ENCODE measurements at regions not wholly inside any gene's neighbourhood (a gene's known extent, or its start where the extent isn't known, plus 50 kb on each side); places are given as distances from the start of the nearest gene placed in this dataset.

DNA sequence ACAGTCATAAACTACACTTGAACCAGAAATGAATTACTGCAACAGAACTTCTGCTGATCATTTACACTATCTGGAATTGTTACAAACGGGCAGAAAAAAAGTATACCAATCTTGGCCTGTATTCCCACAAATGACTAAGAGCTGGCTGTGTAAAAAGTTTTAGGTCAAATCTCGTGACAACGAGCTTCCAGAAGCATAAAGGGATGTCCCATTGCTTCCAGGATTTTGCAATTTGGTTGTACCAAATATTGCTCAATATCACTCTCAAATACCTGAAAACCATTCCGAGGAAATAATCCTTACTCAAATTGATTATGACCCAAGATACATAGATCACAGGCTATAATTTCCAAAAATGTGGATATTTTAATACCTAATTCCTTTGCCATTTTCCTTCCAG lies 175.6 kb downstream of the TBX15 start:
- Histone ChIP-seq H3K23ac (ENCODE audit: low read depth, low read length) (no peak overlapping the region), H3K27ac (ENCODE audit: insufficient read depth, low read length) (no peak overlapping the region), H2AFZ (replicated peaks; ENCODE audit: low read length, poor library complexity) (no peak overlapping the region), H2BK5ac (ENCODE audit: low read depth, low read length, poor library complexity, severe bottlenecking) (no peak overlapping the region), H3K27me3 (ENCODE audit: control insufficient read depth, insufficient read depth, low read length) (no peaks in the 10 kb centered on the region), H3K9me3 (ENCODE audit: control insufficient read depth, insufficient read depth, low read length) (no peaks in the 10 kb centered on the region; the same call in 1 of the 2 replicates), H3K36me3 (ENCODE audit: control insufficient read depth, insufficient read depth, low read length) (no peaks in the 10 kb centered on the region), H3K9ac (ENCODE audit: low read depth, low read length) (no peak overlapping the region), H2BK15ac (ENCODE audit: low read depth, low read length) (no peak overlapping the region), H3K56ac (ENCODE audit: extremely low read depth, insufficient read depth, low read length) (no peak overlapping the region), H3K79me1 (ENCODE audit: low read depth in 1 of 2, low read length in 2 of 2) (no peaks in the 10 kb centered on the region), H3K14ac (replicated peaks; ENCODE audit: low read depth, low read length) (no peak overlapping the region), H3K4me3 (ENCODE audit: insufficient read depth, low read depth, low read length) (no peak overlapping the region), H3K4me2 (ENCODE audit: low read depth, low read length) (no peak overlapping the region), H2BK20ac (ENCODE audit: low read depth, low read length) (no peak overlapping the region), H4K8ac (ENCODE audit: low read depth in 2 of 2, low read length in 2 of 2) (no peak overlapping the region), H4K20me1 (ENCODE audit: insufficient read depth, low read length) (no peaks in the 10 kb centered on the region), H3K9me1 (ENCODE audit: insufficient read depth, low read length) (no peaks in the 10 kb centered on the region), H3K4me1 (ENCODE audit: control insufficient read depth, insufficient read depth, low read length) (no peaks in the 10 kb centered on the region), H3K4ac (ENCODE audit: low read depth, low read length) (no peak overlapping the region), H2AK5ac (ENCODE audit: low read depth, low read length) (no peak overlapping the region), H4K5ac (ENCODE audit: low read depth, low read length) (no peak overlapping the region), H2AK9ac (replicated peaks; ENCODE audit: low read depth, low read length, poor library complexity) (no peak overlapping the region), H3K18ac (ENCODE audit: low read depth, low read length) (no peak overlapping the region), H4K91ac (ENCODE audit: insufficient read depth, low read depth, low read length) (no peak overlapping the region), H2BK120ac (ENCODE audit: low read depth, low read length) (no peak overlapping the region)
- no CpG with 5 or more reads among the region's 4 CpGs for WGBS, 2 experiments (ENCODE audit: extremely low coverage in 2 of 2, insufficient read length in 1 of 2)
- in situ Hi-C loops (cut with MboI; ENCODE audit: low sequenced_read_pairs) (no loop called here), intact Hi-C loops (cut with micrococcal nuclease) (no loop called here), dilution Hi-C loops (cut with HindIII; ENCODE audit: low sequenced_read_pairs, unreplicated experiment) (no loop called here)
- TF ChIP-seq RFX5 (IDR thresholded peaks at IDR 0.05; ENCODE audit: low read depth, low read length) (no peak), BHLHE40 (IDR thresholded peaks at IDR 0.05; ENCODE audit: low read depth, low read length) (no peak), MAZ (IDR thresholded peaks at IDR 0.05; ENCODE audit: borderline replicate concordance, low read depth, low read length) (no peak), MAFK (IDR thresholded peaks at IDR 0.05; ENCODE audit: low read depth, low read length) (no peak), NFE2L2 (IDR thresholded peaks at IDR 0.05; ENCODE audit: low read depth, low read length) (no peak), RAD21 (IDR thresholded peaks at IDR 0.05; ENCODE audit: low read length) (no peak), CEBPB (IDR thresholded peaks at IDR 0.05; ENCODE audit: low read depth, low read length) (no peak), FOS (IDR thresholded peaks at IDR 0.05; ENCODE audit: low read depth, low read length) (no peak), RCOR1 (IDR thresholded peaks at IDR 0.05; ENCODE audit: insufficient replicate concordance, low read length) (no peak), MXI1 (IDR thresholded peaks at IDR 0.05; ENCODE audit: borderline replicate concordance, low read depth, low read length) (no peak), SMC3 (IDR thresholded peaks at IDR 0.05; ENCODE audit: low read depth, low read length) (no peak), CHD1 (IDR thresholded peaks at IDR 0.05; ENCODE audit: low read depth, low read length) (no peak), POLR2A (IDR thresholded peaks at IDR 0.05; ENCODE audit: low read depth, low read length) (no peak)
- TF ChIP-seq, protein P1, sequence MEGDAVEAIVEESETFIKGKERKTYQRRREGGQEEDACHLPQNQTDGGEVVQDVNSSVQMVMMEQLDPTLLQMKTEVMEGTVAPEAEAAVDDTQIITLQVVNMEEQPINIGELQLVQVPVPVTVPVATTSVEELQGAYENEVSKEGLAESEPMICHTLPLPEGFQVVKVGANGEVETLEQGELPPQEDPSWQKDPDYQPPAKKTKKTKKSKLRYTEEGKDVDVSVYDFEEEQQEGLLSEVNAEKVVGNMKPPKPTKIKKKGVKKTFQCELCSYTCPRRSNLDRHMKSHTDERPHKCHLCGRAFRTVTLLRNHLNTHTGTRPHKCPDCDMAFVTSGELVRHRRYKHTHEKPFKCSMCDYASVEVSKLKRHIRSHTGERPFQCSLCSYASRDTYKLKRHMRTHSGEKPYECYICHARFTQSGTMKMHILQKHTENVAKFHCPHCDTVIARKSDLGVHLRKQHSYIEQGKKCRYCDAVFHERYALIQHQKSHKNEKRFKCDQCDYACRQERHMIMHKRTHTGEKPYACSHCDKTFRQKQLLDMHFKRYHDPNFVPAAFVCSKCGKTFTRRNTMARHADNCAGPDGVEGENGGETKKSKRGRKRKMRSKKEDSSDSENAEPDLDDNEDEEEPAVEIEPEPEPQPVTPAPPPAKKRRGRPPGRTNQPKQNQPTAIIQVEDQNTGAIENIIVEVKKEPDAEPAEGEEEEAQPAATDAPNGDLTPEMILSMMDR (conservative IDR thresholded peaks at IDR 0.05; ENCODE audit: low read depth, low read length) = no peak
- TF ChIP-seq, protein P2, sequence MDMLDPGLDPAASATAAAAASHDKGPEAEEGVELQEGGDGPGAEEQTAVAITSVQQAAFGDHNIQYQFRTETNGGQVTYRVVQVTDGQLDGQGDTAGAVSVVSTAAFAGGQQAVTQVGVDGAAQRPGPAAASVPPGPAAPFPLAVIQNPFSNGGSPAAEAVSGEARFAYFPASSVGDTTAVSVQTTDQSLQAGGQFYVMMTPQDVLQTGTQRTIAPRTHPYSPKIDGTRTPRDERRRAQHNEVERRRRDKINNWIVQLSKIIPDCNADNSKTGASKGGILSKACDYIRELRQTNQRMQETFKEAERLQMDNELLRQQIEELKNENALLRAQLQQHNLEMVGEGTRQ (IDR thresholded peaks at IDR 0.05; ENCODE audit: low read depth, low read length) = no peak
- TF ChIP-seq, protein P3, sequence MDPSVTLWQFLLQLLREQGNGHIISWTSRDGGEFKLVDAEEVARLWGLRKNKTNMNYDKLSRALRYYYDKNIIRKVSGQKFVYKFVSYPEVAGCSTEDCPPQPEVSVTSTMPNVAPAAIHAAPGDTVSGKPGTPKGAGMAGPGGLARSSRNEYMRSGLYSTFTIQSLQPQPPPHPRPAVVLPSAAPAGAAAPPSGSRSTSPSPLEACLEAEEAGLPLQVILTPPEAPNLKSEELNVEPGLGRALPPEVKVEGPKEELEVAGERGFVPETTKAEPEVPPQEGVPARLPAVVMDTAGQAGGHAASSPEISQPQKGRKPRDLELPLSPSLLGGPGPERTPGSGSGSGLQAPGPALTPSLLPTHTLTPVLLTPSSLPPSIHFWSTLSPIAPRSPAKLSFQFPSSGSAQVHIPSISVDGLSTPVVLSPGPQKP (IDR thresholded peaks at IDR 0.05; ENCODE audit: borderline replicate concordance, low read depth, low read length) = no peak
- ChIA-PET CTCF (no interaction called here), POLR2A (ENCODE audit: unreplicated experiment) (no interaction called here)
- ATAC-seq (ENCODE audit: low read depth) (no peak), DNase-seq (no peak)
- BruUV-seq (replicated peaks) = no TSS peak
